Chondrocyte (in vitro differentiated cells): ENCODE measurements at regions not wholly inside any gene's neighbourhood (a gene's known extent, or its start where the extent isn't known, plus 50 kb on each side); places are given as distances from the start of the nearest gene placed in this dataset.
A peak's percentile ranks its signal among the peaks of the same experiment; 100 is the strongest.
"Not testable (repeated sequence)": the region's sequence is repeated elsewhere in the genome, so short reads cannot be mapped to it uniquely, and the experiment has no call there.

Experiments used
- DNase-seq: peaks from one replicate; pipeline ENCODE4 v3.0.0; 2021; ENCODE audit warnings: mixed read lengths, low spot score
- H3K27ac Mint-ChIP-seq: one replicate; pipeline ENCODE4 v1.8.0; 2021; ENCODE audit warnings: mild to moderate bottlenecking, moderate library complexity, mixed read lengths; ENCODE audit not compliant: unreplicated experiment
- H3K27me3 Mint-ChIP-seq: 2 replicates; pipeline ENCODE4 v1.8.0; 2021; ENCODE audit warnings: low read depth, mixed read lengths
- H3K36me3 Mint-ChIP-seq: 2 replicates; pipeline ENCODE4 v1.8.0; 2021; ENCODE audit warnings: low read depth, mixed read lengths
- H3K4me1 Mint-ChIP-seq: 2 replicates; pipeline ENCODE4 v1.8.0; 2021; ENCODE audit warnings: low read depth, mild to moderate bottlenecking, mixed read lengths
- H3K4me3 Mint-ChIP-seq: one replicate; pipeline ENCODE4 v1.8.0; 2021; ENCODE audit warnings: mild to moderate bottlenecking, moderate library complexity, mixed read lengths; ENCODE audit not compliant: unreplicated experiment
- H3K9me3 Mint-ChIP-seq: 2 replicates; pipeline ENCODE4 v1.8.0; 2021; ENCODE audit warnings: low read depth, mixed read lengths
- TF ChIP-seq, protein P1 (sequence below): fragments of 200-600 bp; sonication (generic); IDR thresholded peaks from 2 replicates; pipeline ENCODE4 v1.5.0; 2021; ENCODE audit warnings: antibody characterized with exemption, mild to moderate bottlenecking, moderate library complexity

DNA sequence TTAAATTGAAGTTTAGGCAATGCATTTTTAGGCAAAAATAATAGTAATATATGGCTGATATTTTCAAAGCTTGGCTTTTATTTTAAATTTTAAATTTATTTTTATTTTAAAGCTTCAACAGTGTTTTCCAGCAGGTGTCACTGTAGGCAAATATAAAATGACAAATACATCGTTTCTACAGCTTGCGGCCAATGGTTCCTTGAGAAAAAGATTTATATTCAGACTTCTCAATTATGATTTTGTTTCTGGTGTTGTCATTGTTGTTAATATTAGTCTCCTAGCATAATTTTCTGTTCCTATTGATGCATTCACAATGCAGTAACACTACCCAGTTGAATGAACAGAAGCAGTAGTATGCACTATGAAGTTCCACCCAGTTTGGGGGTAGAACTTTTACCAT lies 220.7 kb upstream of the DNAJC19 start:
- no peaks in the 10 kb centered on the region for H3K4me1 Mint-ChIP-seq

GRCh38 chr3:181189556-181189955 lies 200.0 kb upstream of the DNAJC19 start:
- H3K4me1 Mint-ChIP-seq = no peaks in the 10 kb centered on the region
- H3K4me3 Mint-ChIP-seq = no peak overlapping the region
- H3K27ac Mint-ChIP-seq = no peak overlapping the region
- no peak for DNase-seq
- H3K9me3 Mint-ChIP-seq = no peaks in the 10 kb centered on the region
- no peaks in the 10 kb centered on the region for H3K36me3 Mint-ChIP-seq
- TF ChIP-seq, protein P1, sequence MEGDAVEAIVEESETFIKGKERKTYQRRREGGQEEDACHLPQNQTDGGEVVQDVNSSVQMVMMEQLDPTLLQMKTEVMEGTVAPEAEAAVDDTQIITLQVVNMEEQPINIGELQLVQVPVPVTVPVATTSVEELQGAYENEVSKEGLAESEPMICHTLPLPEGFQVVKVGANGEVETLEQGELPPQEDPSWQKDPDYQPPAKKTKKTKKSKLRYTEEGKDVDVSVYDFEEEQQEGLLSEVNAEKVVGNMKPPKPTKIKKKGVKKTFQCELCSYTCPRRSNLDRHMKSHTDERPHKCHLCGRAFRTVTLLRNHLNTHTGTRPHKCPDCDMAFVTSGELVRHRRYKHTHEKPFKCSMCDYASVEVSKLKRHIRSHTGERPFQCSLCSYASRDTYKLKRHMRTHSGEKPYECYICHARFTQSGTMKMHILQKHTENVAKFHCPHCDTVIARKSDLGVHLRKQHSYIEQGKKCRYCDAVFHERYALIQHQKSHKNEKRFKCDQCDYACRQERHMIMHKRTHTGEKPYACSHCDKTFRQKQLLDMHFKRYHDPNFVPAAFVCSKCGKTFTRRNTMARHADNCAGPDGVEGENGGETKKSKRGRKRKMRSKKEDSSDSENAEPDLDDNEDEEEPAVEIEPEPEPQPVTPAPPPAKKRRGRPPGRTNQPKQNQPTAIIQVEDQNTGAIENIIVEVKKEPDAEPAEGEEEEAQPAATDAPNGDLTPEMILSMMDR = no peak
- no peaks in the 10 kb centered on the region for H3K27me3 Mint-ChIP-seq

More for the DNA sequence above, 220.7 kb upstream of the DNAJC19 start:
- no peaks in the 10 kb centered on the region for H3K36me3 Mint-ChIP-seq
- no peak for DNase-seq
- H3K9me3 Mint-ChIP-seq = no peaks in the 10 kb centered on the region
- H3K4me3 Mint-ChIP-seq = no peak overlapping the region
- H3K27me3 Mint-ChIP-seq = peaks cover 20% of the 10 kb centered on the region
- TF ChIP-seq, protein P1 = peak; percentile 85
- H3K27ac Mint-ChIP-seq = no peak overlapping the region

DNA sequence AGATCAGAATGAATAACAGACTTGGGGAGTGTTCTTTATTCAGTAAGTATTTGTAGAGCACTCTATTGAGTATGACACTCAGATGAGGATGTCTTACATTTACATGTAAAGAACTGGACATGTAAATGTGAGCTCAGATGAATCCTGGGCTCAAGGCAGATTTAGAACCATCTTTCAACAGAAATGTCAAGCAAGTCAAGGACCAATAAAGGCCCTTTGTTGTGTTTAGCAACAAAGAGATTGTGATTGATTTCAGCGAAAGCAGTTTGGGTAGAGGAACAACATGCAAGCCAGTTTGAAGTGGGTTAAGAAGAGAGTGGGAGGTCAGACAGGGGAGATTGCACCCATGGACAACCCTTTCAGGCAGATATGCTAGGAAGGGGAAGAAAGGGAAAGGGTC lies 194.2 kb upstream of the DNAJC19 start:
- H3K9me3 Mint-ChIP-seq = no peaks in the 10 kb centered on the region
- peaks cover 6% of the 10 kb centered on the region for H3K27me3 Mint-ChIP-seq
- H3K27ac Mint-ChIP-seq = no peak overlapping the region
- no peaks in the 10 kb centered on the region for H3K36me3 Mint-ChIP-seq
- TF ChIP-seq, protein P1 = no peak
- H3K4me1 Mint-ChIP-seq = no peaks in the 10 kb centered on the region
- DNase-seq = no peak
- no peak overlapping the region for H3K4me3 Mint-ChIP-seq

GRCh38 chr3:181183057-181183456 lies 193.5 kb upstream of the DNAJC19 start:
- H3K27ac Mint-ChIP-seq, H3K4me1 Mint-ChIP-seq, H3K36me3 Mint-ChIP-seq, DNase-seq, H3K4me3 Mint-ChIP-seq, H3K27me3 Mint-ChIP-seq, H3K9me3 Mint-ChIP-seq: not testable (repeated sequence)

- TF ChIP-seq, protein P1 = no peak
- no peak overlapping the region for H3K27ac Mint-ChIP-seq
- no peak overlapping the region for H3K4me3 Mint-ChIP-seq
- peaks cover 17% of the 10 kb centered on the region for H3K27me3 Mint-ChIP-seq
- H3K36me3 Mint-ChIP-seq = no peaks in the 10 kb centered on the region
- DNase-seq = no peak
- H3K9me3 Mint-ChIP-seq = no peaks in the 10 kb centered on the region
- H3K4me1 Mint-ChIP-seq = no peaks in the 10 kb centered on the region
Observed at GRCh38 chr3:181178991-181179390, 189.5 kb upstream of the DNAJC19 start.

DNA sequence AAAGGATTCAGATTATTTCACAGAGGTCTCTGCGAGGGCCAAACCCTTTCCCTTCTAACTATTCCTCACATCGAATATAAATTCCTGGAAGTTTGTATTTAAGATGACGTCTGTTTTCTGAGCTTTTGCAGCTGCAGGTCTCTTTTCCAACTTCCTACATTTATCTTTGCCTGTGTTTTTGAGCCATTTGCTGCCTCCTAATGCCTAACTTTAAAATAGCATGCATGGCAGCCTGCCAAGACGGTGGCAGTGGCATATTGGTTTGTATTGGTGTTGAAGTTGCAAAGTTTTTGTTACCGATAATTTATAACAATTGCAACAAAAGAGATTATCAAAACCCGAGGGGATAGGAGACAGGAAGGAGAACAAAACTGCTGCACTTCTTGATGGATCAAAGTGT lies 187.1 kb upstream of the DNAJC19 start:
- H3K4me1 Mint-ChIP-seq = no peaks in the 10 kb centered on the region
- no peaks in the 10 kb centered on the region for H3K36me3 Mint-ChIP-seq
- TF ChIP-seq, protein P1 = peak; percentile 83
- H3K9me3 Mint-ChIP-seq = no peaks in the 10 kb centered on the region
- H3K27ac Mint-ChIP-seq = no peak overlapping the region
- H3K4me3 Mint-ChIP-seq = no peak overlapping the region
- DNase-seq = no peak
- peaks cover 18% of the 10 kb centered on the region for H3K27me3 Mint-ChIP-seq
